ENCODE measurements at regions not wholly inside any gene's neighbourhood (a gene's known extent, or its start where the extent isn't known, plus 50 kb on each side); places are given as distances from the start of the nearest gene placed in this dataset.

- TF ChIP-seq CTCF (IDR thresholded peaks at IDR 0.05; ENCODE audit: insufficient read depth, low read depth, low read length) (no peak), EZH2 (IDR thresholded peaks at IDR 0.05; ENCODE audit: insufficient read depth, low read length) (no peak)
These were observed 1692.7 kb downstream of the TP53TG3F start for GRCh38 chr16:35152067-35152627.

Measured in astrocyte (in vitro differentiated cells and primary cell).